Spleen (tissue), 11 donors: ENCODE measurements at regions not wholly inside any gene's neighbourhood (a gene's known extent, or its start where the extent isn't known, plus 50 kb on each side); places are given as distances from the start of the nearest gene placed in this dataset.

ENCODE experiments used
- DNase-seq: peaks from one replicate; pipeline ENCODE4 v3.0.0-alpha.2; 2020
- H3K27ac ChIP-seq, 8 donors: fragments of 200-600 bp; sonication (generic) in 7 of 8; 1 replicate in 4 of 8; 2 replicates in 4 of 8; pipeline versions ENCODE4 v1.5.0 to v1.8.0; 2016 to 2021; ENCODE audit warnings: inconsistent platforms in 4 of 8, mild to moderate bottlenecking in 4 of 8, moderate library complexity in 1 of 8
- H3K27me3 ChIP-seq, 7 donors: fragments of 200-600 bp; sonication (generic) in 6 of 7; replicated peaks in 1 of 7; 1 replicate in 4 of 7; 2 replicates in 3 of 7; pipeline versions ENCODE4 v1.5.0 to v1.8.0; 2016 to 2021; ENCODE audit warnings: inconsistent platforms in 3 of 7, mild to moderate bottlenecking in 1 of 7
- H3K36me3 ChIP-seq, 6 donors: fragments of 200-600 bp; sonication (generic) in 5 of 6; 1 replicate in 4 of 6; 2 replicates in 2 of 6; pipeline versions ENCODE4 v1.5.0 to v1.8.0; 2016 to 2021; ENCODE audit warnings: inconsistent platforms in 2 of 6
- H3K4me1 ChIP-seq, 6 donors: fragments of 200-600 bp; sonication (generic) in 5 of 6; 1 replicate in 3 of 6; 2 replicates in 3 of 6; pipeline versions ENCODE4 v1.5.0 to v1.8.0; 2016 to 2021; ENCODE audit warnings: inconsistent platforms in 3 of 6
- H3K4me3 ChIP-seq, 8 donors: fragments of 200-600 bp; sonication (generic) in 7 of 8; 1 replicate in 4 of 8; 2 replicates in 4 of 8; pipeline versions ENCODE4 v1.5.0 to v1.8.0; 2016 to 2021; ENCODE audit warnings: inconsistent platforms in 4 of 8, mild to moderate bottlenecking in 4 of 8, moderate library complexity in 2 of 8
- H3K9me3 ChIP-seq, 8 donors: fragments of 200-600 bp; sonication (generic) in 7 of 8; 1 replicate in 4 of 8; 2 replicates in 4 of 8; pipeline versions ENCODE4 v1.5.0 to v1.8.0; 2016 to 2021; ENCODE audit warnings: inconsistent platforms in 4 of 8
- CTCF ChIP-seq, 11 experiments: fragments of 200-600 bp in 7 of 11; fragments of 450-650 bp in 4 of 11; sonication (generic) in 4 of 11; IDR thresholded peaks in 8 of 11; conservative IDR thresholded peaks in 3 of 11; 1 replicate in 7 of 11; 2 replicates in 4 of 11; pipeline versions ENCODE4 v1.4.0 to v1.8.0; 2016 to 2021; ENCODE audit warnings: antibody characterized with exemption in 11 of 11, inconsistent platforms in 4 of 11, mild to moderate bottlenecking in 1 of 11
- POLR2A ChIP-seq, 3 donors: fragments of 450-650 bp; IDR thresholded peaks; one replicate each; pipeline ENCODE4 v1.5.1; 2017; ENCODE audit warnings: antibody characterized with exemption in 3 of 3, mild to moderate bottlenecking in 1 of 3
- POLR2AphosphoS5 ChIP-seq, 3 donors: sonication (generic); formaldehyde crosslinking; IDR thresholded peaks; one replicate each; pipeline ENCODE4 v1.5.1; 2017; ENCODE audit warnings: antibody characterized with exemption in 3 of 3
- WGBS, 5 donors: extraction: QIAGEN DNeasy Blood & Tissue Kit in 3 of 5; methylation state at CpG; one replicate each; pipeline versions ENCODE4 v1.1.5 to v1.1.7; 2013 to 2018; 5-methylcytosine and 5-hydroxymethylcytosine counted together
- intact Hi-C: fragments of 100-400 bp; cut with DNase I; formaldehyde crosslinking; loops from one replicate; pipeline ENCODE4 v1.15.0; 2023; ENCODE audit warnings: low total_unique reads
- donor health status: healthy with polysubstance abuse.
- donor health status: DM: no; HTN: no; CAD: no; lungs with moderate emphysema.
- donor health status: DM: no; HTN: no; CAD: no.
- donor health status: Bipolar disorder and iron deficiency.
- donor health status: healthy.
- donor health status: DM: no; HTN: no; CAD: no.
- donor health status: DM: yes; HTN: yes; CAD: no.

- intact Hi-C loops = no loop called here
- no peak for TF ChIP-seq POLR2A (IDR thresholded peaks at IDR 0.05)
- no peak for TF ChIP-seq POLR2AphosphoS5 (IDR thresholded peaks at IDR 0.05)
- TF ChIP-seq CTCF (IDR thresholded peaks at IDR 0.05 in 8 of 11, conservative IDR thresholded peaks at IDR 0.05 in 3 of 11) = no peak
- Histone ChIP-seq H3K4me1 (no peaks in the 10 kb centered on the region), H3K27me3 (no peaks in the 10 kb centered on the region), H3K9me3 (peaks cover 0 to 13% (median 9%) of the 10 kb centered on the region in 8 donors), H3K4me3 (no peak overlapping the region), H3K27ac (no peak overlapping the region), H3K36me3 (no peaks in the 10 kb centered on the region)
- no peak for DNase-seq
- WGBS, 5 donors = 83 to 94% (median 88%) methylated on average over 4 of the region's 4 CpGs
These were observed 430.1 kb upstream of the ESRRG start for GRCh38 chr1:217153361-217153760.

- no peak overlapping the region for H3K4me3 ChIP-seq
- no peaks in the 10 kb centered on the region for H3K4me1 ChIP-seq
- intact Hi-C loops = no loop called here
- H3K36me3 ChIP-seq = no peaks in the 10 kb centered on the region
- peaks cover 0 to 30% (median 22%) of the 10 kb centered on the region in 8 donors for H3K9me3 ChIP-seq
- H3K27me3 ChIP-seq = no peaks in the 10 kb centered on the region
- TF ChIP-seq POLR2AphosphoS5 (IDR thresholded peaks at IDR 0.05) = no peak
- TF ChIP-seq POLR2A (IDR thresholded peaks at IDR 0.05) = no peak
- no peak for TF ChIP-seq CTCF (IDR thresholded peaks at IDR 0.05 in 8 of 11, conservative IDR thresholded peaks at IDR 0.05 in 3 of 11)
- no peak overlapping the region for H3K27ac ChIP-seq
- no peak for DNase-seq
These were observed 427.1 kb upstream of the ESRRG start for GRCh38 chr1:217150366-217150765.

GRCh38 chr1:217149791-217150190, 426.6 kb upstream of the ESRRG start:
- no peak overlapping the region for H3K27ac ChIP-seq
- WGBS, 5 donors = 74 to 89% (median 79%) methylated on average over 2 of the region's 2 CpGs

GRCh38 chr1:217141711-217142110, 418.5 kb upstream of the ESRRG start:
- peaks cover 0 to 18% (median 13%) of the 10 kb centered on the region in 8 donors for H3K9me3 ChIP-seq
- H3K4me3 ChIP-seq = no peak overlapping the region
- no peak overlapping the region for H3K27ac ChIP-seq
- peaks cover 0 to 20% (median 11%) of the 10 kb centered on the region in 6 donors for H3K4me1 ChIP-seq
- DNase-seq = no peak
- no peaks in the 10 kb centered on the region for H3K36me3 ChIP-seq
- TF ChIP-seq POLR2A (IDR thresholded peaks at IDR 0.05) = no peak
- no peak for TF ChIP-seq CTCF (IDR thresholded peaks at IDR 0.05 in 8 of 11, conservative IDR thresholded peaks at IDR 0.05 in 3 of 11)
- TF ChIP-seq POLR2AphosphoS5 (IDR thresholded peaks at IDR 0.05) = no peak
- peaks cover 0 to 54% (median 41%) of the 10 kb centered on the region in 7 donors for H3K27me3 ChIP-seq
- 54 to 68% (median 59%) methylated on average over 2 of the region's 2 CpGs for WGBS, 5 donors
- intact Hi-C loops = no loop called here

More at GRCh38 chr1:217149791-217150190, 426.6 kb upstream of the ESRRG start:
- Histone ChIP-seq H3K4me3 (no peak overlapping the region), H3K9me3 (peaks cover 0 to 36% (median 27%) of the 10 kb centered on the region in 8 donors), H3K36me3 (no peaks in the 10 kb centered on the region), H3K27me3 (no peaks in the 10 kb centered on the region), H3K4me1 (no peaks in the 10 kb centered on the region)
- DNase-seq = no peak
- no peak for TF ChIP-seq CTCF (IDR thresholded peaks at IDR 0.05 in 8 of 11, conservative IDR thresholded peaks at IDR 0.05 in 3 of 11)
- no peak for TF ChIP-seq POLR2AphosphoS5 (IDR thresholded peaks at IDR 0.05)
- TF ChIP-seq POLR2A (IDR thresholded peaks at IDR 0.05) = no peak
- intact Hi-C loops = no loop called here
